Neuronal stem cell (in vitro differentiated cells): ENCODE measurements at regions not wholly inside any gene's neighbourhood (a gene's known extent, or its start where the extent isn't known, plus 50 kb on each side); places are given as distances from the start of the nearest gene placed in this dataset.
"Not testable (repeated sequence)": the region's sequence is repeated elsewhere in the genome, so short reads cannot be mapped to it uniquely, and the experiment has no call there.

Experiments used
- DNase-seq: peaks from one replicate; pipeline ENCODE4 v3.0.0-alpha.2; 2013; ENCODE audit warnings: low spot score
- H2AFZ ChIP-seq: one replicate; pipeline ENCODE4 v1.6.1; 2013; ENCODE audit warnings: mild to moderate bottlenecking, low read length, inconsistent platforms
- H2AK5ac ChIP-seq: 2 replicates; pipeline ENCODE4 v1.6.1; 2013; ENCODE audit warnings: low read depth, mild to moderate bottlenecking, inconsistent platforms, low read length, moderate library complexity, mixed read lengths
- H2BK120ac ChIP-seq: 2 replicates; pipeline ENCODE4 v1.6.1; 2013; ENCODE audit warnings: low read depth, mild to moderate bottlenecking, inconsistent platforms, low read length, moderate library complexity, mixed read lengths
- H2BK12ac ChIP-seq: one replicate; pipeline ENCODE4 v1.6.1; 2013; ENCODE audit warnings: low read length, inconsistent platforms
- H2BK15ac ChIP-seq: 2 replicates; pipeline ENCODE4 v1.6.1; 2013; ENCODE audit warnings: mild to moderate bottlenecking, low read length, inconsistent platforms, mixed read lengths
- H2BK5ac ChIP-seq: one replicate; pipeline ENCODE4 v1.6.1; 2013; ENCODE audit warnings: inconsistent platforms, mild to moderate bottlenecking, low read length, moderate library complexity
- H3K14ac ChIP-seq: one replicate; pipeline ENCODE4 v1.6.1; 2013; ENCODE audit warnings: low read length, inconsistent platforms
- H3K18ac ChIP-seq: 2 replicates; pipeline ENCODE4 v1.6.1; 2013; ENCODE audit warnings: low read length, inconsistent platforms
- H3K23ac ChIP-seq: 2 replicates; pipeline ENCODE4 v1.6.1; 2013; ENCODE audit warnings: low read depth, mild to moderate bottlenecking, mixed read lengths, low read length, inconsistent platforms; ENCODE audit not compliant: poor library complexity
- H3K27ac ChIP-seq: replicated peaks from 3 replicates; pipeline ENCODE4 v1.5.1; 2013; ENCODE audit warnings: low read length, inconsistent platforms
- H3K27me3 ChIP-seq, 3 experiments: 2 replicates each; pipeline ENCODE4 v1.6.1; 2013; ENCODE audit warnings: low read length in 3 of 3, mild to moderate bottlenecking in 2 of 3, inconsistent platforms in 1 of 3, low read depth in 1 of 3, mixed read lengths in 1 of 3, moderate library complexity in 1 of 3; ENCODE audit not compliant: control insufficient read depth in 3 of 3, insufficient read depth in 3 of 3
- H3K36me3 ChIP-seq, 2 donors: replicated peaks in 1 of 2; 2 replicates each; pipeline ENCODE4 v1.6.1; 2013; ENCODE audit warnings: low read length in 2 of 2; ENCODE audit not compliant: control insufficient read depth in 2 of 2, insufficient read depth in 2 of 2
- H3K4ac ChIP-seq: 2 replicates; pipeline ENCODE4 v1.6.1; 2013; ENCODE audit warnings: inconsistent platforms, mild to moderate bottlenecking, low read length, moderate library complexity
- H3K4me1 ChIP-seq, 2 donors: 1 replicate in 1 of 2; 2 replicates in 1 of 2; pipeline ENCODE4 v1.6.1; 2013; ENCODE audit warnings: low read length in 2 of 2, low read depth in 1 of 2; ENCODE audit not compliant: control insufficient read depth in 2 of 2, insufficient read depth in 1 of 2
- H3K4me2 ChIP-seq: one replicate; pipeline ENCODE4 v1.6.1; 2013; ENCODE audit warnings: mild to moderate bottlenecking, low read length, inconsistent platforms; ENCODE audit not compliant: insufficient read depth, poor library complexity, severe bottlenecking
- H3K4me3 ChIP-seq, 2 donors: 2 replicates each; pipeline ENCODE4 v1.5.1; 2013; ENCODE audit warnings: low read length in 2 of 2, mild to moderate bottlenecking in 2 of 2, inconsistent platforms in 1 of 2, moderate library complexity in 1 of 2
- H3K79me1 ChIP-seq: one replicate; pipeline ENCODE4 v1.6.1; 2013; ENCODE audit warnings: low read depth, mild to moderate bottlenecking, inconsistent platforms, low read length, moderate library complexity
- H3K9ac ChIP-seq: one replicate; pipeline ENCODE4 v1.6.1; 2013; ENCODE audit warnings: mild to moderate bottlenecking, low read depth, low read length, inconsistent platforms; ENCODE audit not compliant: poor library complexity
- H3K9me3 ChIP-seq, 2 donors: replicated peaks in 1 of 2; 2 replicates each; pipeline versions ENCODE3 to v1.6.1; 2013; ENCODE audit warnings: low read length in 2 of 2, mild to moderate bottlenecking in 2 of 2, inconsistent platforms in 1 of 2, low read depth in 1 of 2, mixed read lengths in 1 of 2, moderate library complexity in 1 of 2; ENCODE audit not compliant: control insufficient read depth in 2 of 2, insufficient read depth in 1 of 2
- H4K8ac ChIP-seq: one replicate; pipeline ENCODE4 v1.6.1; 2013; ENCODE audit warnings: low read depth, mild to moderate bottlenecking, inconsistent platforms, low read length, moderate library complexity
- H4K91ac ChIP-seq: one replicate; pipeline ENCODE4 v1.6.1; 2013; ENCODE audit warnings: low read length, low read depth, mild to moderate bottlenecking, inconsistent platforms; ENCODE audit not compliant: poor library complexity
- WGBS, 2 donors: extraction: QIAGEN DNeasy Blood & Tissue Kit; methylation state at CpG; one replicate each; pipeline ENCODE4 v1.1.7; 2013; ENCODE audit warnings: missing lambda C conversion rate in 2 of 2, mixed read lengths in 1 of 2; ENCODE audit not compliant: insufficient read length in 2 of 2, insufficient replicate concordance in 1 of 2; ENCODE audit errors: extremely low coverage in 2 of 2; 5-methylcytosine and 5-hydroxymethylcytosine counted together

DNA sequence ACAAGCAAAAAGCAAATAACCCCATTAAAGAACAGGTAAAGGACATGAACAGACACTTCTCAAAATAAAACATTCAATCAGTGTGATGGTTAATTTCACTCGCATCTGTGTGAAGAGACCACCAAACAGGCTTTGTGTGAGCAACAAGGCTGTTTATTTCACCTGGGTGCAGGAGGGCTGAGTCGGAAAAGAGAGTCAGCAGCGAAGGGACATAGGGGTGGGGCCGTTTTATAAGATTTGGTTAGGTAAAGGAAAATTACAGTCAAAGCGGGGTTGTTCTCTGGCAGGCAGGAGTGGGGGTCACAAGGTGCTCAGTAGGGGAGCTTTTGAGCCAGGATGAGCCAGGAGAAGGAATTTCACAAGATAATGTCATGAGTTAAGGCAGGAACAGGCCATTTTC lies 429.5 kb upstream of the ZNF804A start:
- H2BK5ac ChIP-seq, H3K4me2 ChIP-seq, H3K79me1 ChIP-seq, DNase-seq, H2BK15ac ChIP-seq, H3K4me3 ChIP-seq, H3K27ac ChIP-seq, H3K14ac ChIP-seq, H4K91ac ChIP-seq, H3K4me1 ChIP-seq, H2BK12ac ChIP-seq, H3K9ac ChIP-seq, H3K9me3 ChIP-seq, H3K36me3 ChIP-seq, H3K18ac ChIP-seq, H2BK120ac ChIP-seq, H3K27me3 ChIP-seq, H2AK5ac ChIP-seq, H2AFZ ChIP-seq, H3K23ac ChIP-seq, H3K4ac ChIP-seq, H4K8ac ChIP-seq: not testable (repeated sequence)
- WGBS, 2 donors: no CpG with 5 or more reads among the region's 5 CpGs

GRCh38 chr2:184169366-184169765 lies 429.0 kb upstream of the ZNF804A start:
- H3K27ac ChIP-seq: no peak overlapping the region
- H4K8ac ChIP-seq: no peak overlapping the region
- H3K4me3 ChIP-seq: no peak overlapping the region
- H2BK12ac ChIP-seq: no peak overlapping the region
- H3K4me2 ChIP-seq: no peak overlapping the region
- no peak overlapping the region for H2BK15ac ChIP-seq
- no peak overlapping the region for H2AK5ac ChIP-seq
- no peaks in the 10 kb centered on the region for H3K4me1 ChIP-seq
- DNase-seq: no peak
- no peak overlapping the region for H3K9ac ChIP-seq
- H2BK5ac ChIP-seq: no peak overlapping the region
- H4K91ac ChIP-seq: no peak overlapping the region
- WGBS, 2 donors: no CpG with 5 or more reads among the region's 4 CpGs
- H3K18ac ChIP-seq: no peak overlapping the region
- H3K14ac ChIP-seq: no peak overlapping the region
- H2AFZ ChIP-seq: peak overlapping the region; percentile 13
- no peak overlapping the region for H2BK120ac ChIP-seq
- H3K79me1 ChIP-seq: no peaks in the 10 kb centered on the region
- no peaks in the 10 kb centered on the region for H3K27me3 ChIP-seq
- H3K36me3 ChIP-seq: no peaks in the 10 kb centered on the region
- H3K9me3 ChIP-seq: no peaks in the 10 kb centered on the region
- H3K4ac ChIP-seq: no peak overlapping the region
- no peak overlapping the region for H3K23ac ChIP-seq

GRCh38 chr2:184174493-184175104 lies 423.7 kb upstream of the ZNF804A start:
- H3K4ac ChIP-seq: no peak overlapping the region
- H3K27me3 ChIP-seq: no peaks in the 10 kb centered on the region
- no peak overlapping the region for H4K8ac ChIP-seq
- H3K9ac ChIP-seq: no peak overlapping the region
- H2BK15ac ChIP-seq: no peak overlapping the region
- no peak overlapping the region for H3K18ac ChIP-seq
- no peak overlapping the region for H4K91ac ChIP-seq
- H2BK120ac ChIP-seq: no peak overlapping the region
- no peak overlapping the region for H2BK12ac ChIP-seq
- no peak overlapping the region for H2AK5ac ChIP-seq
- no peak overlapping the region for H3K14ac ChIP-seq
- peak overlapping the region; percentile 41 for H2AFZ ChIP-seq
- H3K27ac ChIP-seq: no peak overlapping the region
- DNase-seq: no peak
- H3K23ac ChIP-seq: no peak overlapping the region
- no peaks in the 10 kb centered on the region for H3K9me3 ChIP-seq
- H3K4me1 ChIP-seq: no peaks in the 10 kb centered on the region
- H3K36me3 ChIP-seq: no peaks in the 10 kb centered on the region
- no peak overlapping the region for H2BK5ac ChIP-seq
- no CpG with 5 or more reads among the region's 8 CpGs for WGBS, 2 donors
- no peak overlapping the region for H3K4me3 ChIP-seq
- no peak overlapping the region for H3K4me2 ChIP-seq
- H3K79me1 ChIP-seq: no peaks in the 10 kb centered on the region

- no CpG with 5 or more reads among the region's 3 CpGs for WGBS, 2 donors
- Histone ChIP-seq H3K79me1 (no peaks in the 10 kb centered on the region), H3K27me3 (no peaks in the 10 kb centered on the region), H3K18ac (no peak overlapping the region), H3K36me3 (no peaks in the 10 kb centered on the region), H3K27ac (no peak overlapping the region), H3K9ac (no peak overlapping the region), H3K4me1 (no peaks in the 10 kb centered on the region), H4K8ac (no peak overlapping the region), H3K4ac (no peak overlapping the region), H4K91ac (no peak overlapping the region), H2BK120ac (no peak overlapping the region), H3K4me3 (no peak overlapping the region), H3K4me2 (no peak overlapping the region), H2BK15ac (no peak overlapping the region), H3K9me3 (no peaks in the 10 kb centered on the region), H2BK5ac (no peak overlapping the region), H3K14ac (no peak overlapping the region), H2AFZ (no peak overlapping the region), H3K23ac (no peak overlapping the region), H2BK12ac (no peak overlapping the region), H2AK5ac (no peak overlapping the region)
- DNase-seq: no peak
These were observed 420.1 kb upstream of the ZNF804A start for GRCh38 chr2:184178229-184178628.
